GM23248 (cell line): ENCODE measurements at regions not wholly inside any gene's neighbourhood (a gene's known extent, or its start where the extent isn't known, plus 50 kb on each side); places are given as distances from the start of the nearest gene placed in this dataset.

ENCODE experiments used
- EZH2 ChIP-seq: fragments of 200-600 bp; sonication (generic); IDR thresholded peaks from 2 replicates; pipeline ENCODE4 v1.6.1; 2018; ENCODE audit warnings: antibody characterized with exemption, mild to moderate bottlenecking; ENCODE audit not compliant: insufficient read depth, poor library complexity, severe bottlenecking
- EZH2phosphoT487 ChIP-seq: fragments of 200-600 bp; sonication (generic); IDR thresholded peaks from 2 replicates; pipeline ENCODE4 v1.6.1; 2018; ENCODE audit warnings: antibody characterized with exemption, moderate library complexity, mild to moderate bottlenecking, low read depth; ENCODE audit not compliant: insufficient read depth

GRCh38 chr21:41614511-41614910 is 106.6 kb upstream of the TMPRSS2 start:
- TF ChIP-seq EZH2phosphoT487 (no peak), EZH2 (no peak)
